GF-D8 (cell line): ENCODE measurements at regions not wholly inside any gene's neighbourhood (a gene's known extent, or its start where the extent isn't known, plus 50 kb on each side); places are given as distances from the start of the nearest gene placed in this dataset.

Experiments
- DNase-seq: peaks from one replicate; lab custom pipeline; 2025; lab: John Stamatoyannopoulos, UW

GRCh38 chr5:56482363-56482762 is 249.2 kb upstream of the ANKRD55 start:
- DNase-seq: no peak

- no peak for DNase-seq
These were observed 248.6 kb upstream of the ANKRD55 start for GRCh38 chr5:56481428-56482357.

- no peak for DNase-seq
These were observed 247.7 kb upstream of the ANKRD55 start for GRCh38 chr5:56480705-56481427.

GRCh38 chr5:56480078-56480704 is 247.1 kb upstream of the ANKRD55 start:
- no peak for DNase-seq

DNA sequence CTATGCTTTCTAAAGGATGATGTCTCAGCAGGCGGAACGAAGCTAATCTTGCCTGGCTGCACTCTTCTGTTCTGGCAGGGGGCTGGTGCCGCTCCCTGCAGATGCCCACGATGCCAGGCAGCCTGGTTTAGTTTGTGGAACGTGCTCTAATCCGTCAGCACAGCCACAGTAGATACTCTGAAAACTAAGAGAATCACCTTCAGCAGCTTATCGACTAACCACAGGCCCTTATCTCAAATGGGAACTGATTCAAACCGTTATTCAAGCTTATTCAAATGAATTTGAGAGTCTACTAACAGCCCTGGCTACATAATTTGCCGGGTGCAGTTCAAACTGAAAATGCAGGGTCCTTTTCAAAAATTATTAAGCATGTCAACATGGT is 246.6 kb upstream of the ANKRD55 start:
- no peak for DNase-seq

DNA sequence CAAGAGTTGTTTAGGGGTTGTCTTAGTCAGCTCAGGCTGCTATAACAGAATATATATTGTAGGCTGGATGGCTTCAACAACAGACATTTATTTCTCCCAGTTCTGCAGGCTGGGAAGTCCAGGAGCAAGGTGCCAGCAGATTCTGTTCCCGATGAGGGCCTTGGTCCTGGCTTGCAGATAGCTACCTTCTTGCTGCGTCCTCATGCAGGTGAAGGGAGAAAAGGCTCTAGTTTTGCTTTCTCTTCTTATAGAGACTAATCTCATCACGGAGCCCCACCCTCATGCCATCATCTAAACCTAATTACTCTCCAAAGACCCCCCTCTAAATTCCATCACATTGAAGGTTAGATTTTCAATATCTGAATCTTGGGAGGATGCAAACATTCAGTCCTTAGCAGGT is 246.0 kb upstream of the ANKRD55 start:
- DNase-seq: no peak

DNA sequence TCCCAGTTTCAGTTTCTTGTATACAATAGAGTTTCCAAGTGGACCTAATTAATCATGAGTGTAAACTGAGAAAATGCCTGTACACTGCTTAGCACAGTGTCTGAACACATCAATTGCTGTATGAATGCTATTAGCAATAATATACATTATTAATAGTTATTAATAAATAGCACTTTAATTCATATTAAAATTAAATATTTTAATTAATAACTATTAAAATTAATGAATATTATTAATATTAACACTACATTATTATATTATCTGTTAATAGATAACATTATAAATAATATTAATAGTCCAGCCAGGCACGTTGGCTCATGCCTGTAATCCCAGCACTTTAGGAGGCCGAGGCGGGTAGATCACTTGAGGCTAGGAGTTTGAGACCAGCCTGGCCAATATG is 244.9 kb upstream of the ANKRD55 start:
- no peak for DNase-seq

DNA sequence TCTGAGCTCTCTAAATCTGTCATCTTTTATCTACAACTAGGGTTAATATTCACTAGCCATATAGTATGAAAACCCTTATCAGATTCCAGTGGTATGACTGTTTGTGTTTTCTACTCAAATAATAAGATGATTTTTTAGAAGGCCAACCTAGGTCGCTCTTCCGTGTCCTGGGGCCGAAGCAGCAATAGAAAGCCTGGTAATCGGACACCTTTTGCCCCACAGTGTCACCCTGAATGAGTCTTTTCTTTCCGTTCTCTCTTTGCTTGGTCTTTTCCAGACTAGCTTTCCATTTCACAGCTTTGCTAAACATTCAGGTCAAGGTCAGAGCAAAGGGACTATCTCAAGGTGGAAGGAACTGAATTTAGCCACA is 243.3 kb upstream of the ANKRD55 start:
- DNase-seq: no peak

- no peak for DNase-seq
These were observed 242.8 kb upstream of the ANKRD55 start for GRCh38 chr5:56475689-56476486.

DNA sequence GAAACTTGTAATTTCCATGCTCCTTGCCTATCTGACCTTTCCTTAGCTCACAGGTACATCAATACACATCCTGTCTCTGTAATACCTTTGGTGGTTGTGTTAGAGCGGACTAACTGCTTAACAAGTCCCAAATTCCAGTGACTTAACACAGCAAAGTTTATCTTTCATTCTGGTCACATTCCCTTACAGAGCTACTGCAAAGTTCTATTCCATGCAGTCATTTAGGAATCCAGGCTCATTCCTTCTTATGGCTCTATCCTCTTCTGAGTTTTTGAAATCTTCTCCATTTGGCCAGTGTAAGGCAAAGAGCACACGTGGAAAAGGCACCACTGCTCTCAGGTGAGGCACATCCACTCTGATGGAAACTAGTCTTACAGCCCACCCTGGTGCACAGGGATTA is 238.6 kb upstream of the ANKRD55 start:
- no peak for DNase-seq

DNA sequence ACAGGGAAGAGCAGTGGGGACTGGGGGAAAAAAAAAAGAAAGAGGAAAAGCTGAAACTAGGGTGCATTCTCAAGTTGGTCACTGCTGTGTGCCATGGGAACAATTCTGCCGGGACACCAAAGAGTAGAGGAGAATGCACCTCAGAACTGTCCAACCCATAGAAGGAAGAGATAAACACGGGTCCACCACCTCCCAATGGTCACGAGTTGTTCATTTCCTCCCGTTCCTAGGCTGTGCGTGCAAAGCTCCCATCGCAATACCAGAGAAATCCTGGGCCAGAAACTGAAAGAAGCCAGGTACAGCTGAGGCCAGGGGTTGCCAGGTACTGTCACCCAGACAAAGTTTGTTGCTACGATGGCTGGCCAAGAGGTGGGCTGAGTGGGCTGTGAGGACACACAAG is 236.9 kb upstream of the ANKRD55 start:
- DNase-seq: no peak

- no peak for DNase-seq
These were observed 235.1 kb upstream of the ANKRD55 start for GRCh38 chr5:56468277-56468676.

DNA sequence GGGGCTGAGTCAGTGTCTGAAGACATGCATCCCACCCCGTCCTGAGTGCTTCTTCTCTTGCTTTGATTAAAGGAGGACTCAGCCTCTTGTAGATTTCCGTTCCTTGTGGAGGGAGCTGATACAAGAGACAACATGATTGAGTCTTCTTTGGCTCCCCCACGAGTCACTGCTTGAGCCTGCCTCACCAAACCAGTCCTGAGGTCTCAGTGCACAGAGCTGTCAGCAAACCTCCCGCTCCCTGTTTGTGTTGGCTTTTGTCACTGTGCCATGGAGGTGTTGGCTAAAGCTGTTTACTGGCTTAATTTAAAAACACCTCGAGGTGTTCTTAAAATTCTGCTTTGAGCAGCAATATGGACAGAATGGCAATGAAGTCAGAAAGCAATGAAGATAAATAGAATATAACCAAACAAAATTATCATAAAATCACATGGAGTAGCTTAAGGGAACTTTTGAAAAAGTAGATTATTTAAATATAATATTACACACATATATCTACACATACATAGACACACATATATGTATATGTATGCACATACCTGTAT is 234.1 kb upstream of the ANKRD55 start:
- DNase-seq: no peak

GRCh38 chr5:56466136-56466816 is 233.1 kb upstream of the ANKRD55 start:
- no peak for DNase-seq

DNA sequence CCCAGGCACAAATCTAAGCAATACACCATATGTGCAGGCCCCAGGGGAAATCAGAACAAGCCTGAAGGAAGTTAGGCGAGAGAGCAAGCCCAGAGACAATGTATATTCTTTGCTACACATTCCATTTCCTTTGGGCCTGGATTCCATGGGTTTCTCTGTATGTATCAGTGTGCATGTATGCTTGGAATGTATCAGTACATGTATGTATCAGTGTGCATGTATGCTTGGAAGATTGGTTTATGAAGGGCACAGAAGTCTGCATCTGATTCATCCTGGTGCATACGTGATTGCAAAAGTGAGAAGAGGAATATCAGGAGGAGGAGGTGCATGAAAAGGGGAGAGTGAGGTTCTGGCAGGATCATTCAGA is 232.6 kb upstream of the ANKRD55 start:
- no peak for DNase-seq

DNA sequence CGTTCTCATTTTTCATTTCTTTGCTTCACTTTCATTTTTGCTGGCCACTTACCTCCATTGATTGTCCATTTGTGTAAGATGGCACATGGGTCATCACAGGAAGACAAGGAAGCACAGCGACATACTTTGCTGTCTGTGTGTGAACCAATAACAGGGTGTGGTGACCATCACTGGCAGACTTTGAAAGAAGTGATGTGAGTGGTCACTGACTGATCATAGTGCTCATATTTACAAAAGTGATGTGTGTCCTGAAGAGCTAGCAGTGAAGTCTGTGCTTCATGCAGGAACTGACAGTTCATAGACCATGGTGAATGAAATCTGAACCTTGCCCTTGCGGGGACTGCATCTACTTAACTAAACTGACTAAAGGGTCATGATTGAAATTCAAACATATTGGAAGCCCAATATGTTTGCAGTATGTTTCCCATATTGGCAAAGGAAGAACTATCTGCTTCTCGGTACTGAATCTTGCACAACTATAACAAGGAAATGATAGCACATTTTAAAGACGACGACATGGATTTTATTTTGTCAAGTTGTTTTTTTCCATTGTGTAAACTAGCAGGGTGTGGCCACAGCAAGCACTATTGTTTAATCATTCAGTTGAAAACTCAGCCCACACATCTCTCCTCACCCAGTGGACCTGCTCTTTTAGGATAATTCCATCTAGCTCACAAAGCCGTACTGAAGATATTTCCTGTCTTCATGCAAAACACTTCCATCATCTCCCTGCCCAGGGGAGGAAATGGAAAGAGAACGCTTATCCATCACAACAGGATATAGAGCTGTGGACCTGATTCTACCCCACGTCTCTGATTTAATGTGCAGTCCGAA is 232.0 kb upstream of the ANKRD55 start:
- DNase-seq: no peak

DNA sequence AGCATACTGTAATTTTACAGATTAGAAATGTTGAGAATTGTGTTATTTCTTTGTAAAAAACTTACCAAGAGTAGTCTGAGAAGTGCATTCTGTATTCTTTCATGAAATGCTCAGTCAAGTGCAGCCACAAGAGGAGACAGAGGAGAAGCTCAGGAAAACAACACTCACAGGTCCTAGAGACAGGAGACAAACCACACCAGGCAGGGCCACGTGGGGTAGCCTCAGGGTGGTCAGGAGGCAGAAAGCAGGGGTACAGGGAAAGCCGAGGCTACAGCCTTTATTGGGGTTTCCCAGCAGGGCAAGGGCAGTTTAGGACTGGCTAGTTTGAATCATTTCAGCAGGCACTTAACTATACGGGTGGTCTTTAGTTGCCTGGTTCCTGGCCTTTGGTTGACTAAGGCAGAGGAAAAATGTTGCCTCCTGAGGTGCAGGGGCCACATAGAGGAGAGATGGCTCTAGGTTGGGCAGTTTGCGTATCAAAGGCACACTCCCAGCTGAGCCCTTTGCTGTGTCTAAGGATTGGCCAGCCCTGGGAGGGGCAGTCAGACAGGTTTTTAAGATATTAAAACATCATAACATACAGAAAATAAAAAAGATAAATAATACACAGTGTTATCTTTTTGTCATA is 230.9 kb upstream of the ANKRD55 start:
- no peak for DNase-seq

GRCh38 chr5:56461584-56461983 is 228.5 kb upstream of the ANKRD55 start:
- no peak for DNase-seq

DNA sequence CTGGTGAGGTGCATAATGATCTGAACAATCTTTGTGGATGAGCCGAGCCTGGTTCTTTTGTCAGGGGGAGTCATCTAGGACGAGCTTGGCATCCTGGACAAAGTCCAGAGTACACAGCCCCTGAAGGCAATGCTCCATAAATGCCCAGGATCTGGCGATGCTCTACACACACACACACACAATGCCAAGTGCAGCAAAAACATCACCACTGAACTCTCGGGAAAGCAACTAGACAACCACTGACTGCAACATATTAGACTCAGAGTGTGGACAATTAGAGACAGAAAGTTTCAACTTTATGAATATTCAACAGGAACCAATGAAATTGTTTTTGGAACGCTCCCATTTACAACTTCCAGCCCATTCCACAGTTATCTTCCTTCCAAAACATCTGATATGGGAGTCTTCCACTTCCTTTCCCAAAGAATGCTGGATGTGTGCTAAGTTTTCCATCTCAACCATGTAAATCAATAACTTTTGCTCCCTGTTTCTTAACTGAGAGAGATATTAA is 227.6 kb upstream of the ANKRD55 start:
- DNase-seq: no peak

- DNase-seq: no peak
These were observed 227.0 kb upstream of the ANKRD55 start for GRCh38 chr5:56460195-56460546.
